MV-4-11 (cell line): ENCODE measurements at regions not wholly inside any gene's neighbourhood (a gene's known extent, or its start where the extent isn't known, plus 50 kb on each side); places are given as distances from the start of the nearest gene placed in this dataset.
"Not testable (repeated sequence)": the region's sequence is repeated elsewhere in the genome, so short reads cannot be mapped to it uniquely, and the experiment has no call there.

Source experiments
- DNase-seq: peaks from one replicate; lab custom pipeline; 2025; lab: John Stamatoyannopoulos, UW

- no peak for DNase-seq
Measured at GRCh38 chrX:39222346-39223113, 421.3 kb downstream of the MID1IP1 start.

DNA sequence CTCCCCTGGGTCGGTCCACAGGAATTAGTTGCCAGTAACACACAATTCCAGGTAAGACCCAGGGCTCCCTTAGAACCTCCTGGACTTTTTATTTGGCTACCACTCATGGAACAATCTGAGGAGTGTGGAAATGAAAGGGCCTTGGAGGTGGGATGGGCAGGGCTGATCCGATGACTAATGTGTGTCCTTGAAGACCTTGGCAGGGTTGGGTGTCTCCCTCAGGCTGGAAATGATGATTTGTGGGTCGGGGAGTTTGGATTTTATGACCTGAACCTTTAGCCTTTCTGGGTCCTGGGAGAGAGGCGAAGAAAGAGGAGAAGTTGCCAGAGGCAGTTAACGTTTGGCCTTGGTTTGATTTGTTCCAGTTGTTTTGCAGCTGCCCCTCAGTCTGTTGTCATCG lies 425.0 kb downstream of the MID1IP1 start:
- DNase-seq, result no peak

GRCh38 chrX:39227371-39227770 lies 426.1 kb downstream of the MID1IP1 start:
- DNase-seq, result no peak

DNA sequence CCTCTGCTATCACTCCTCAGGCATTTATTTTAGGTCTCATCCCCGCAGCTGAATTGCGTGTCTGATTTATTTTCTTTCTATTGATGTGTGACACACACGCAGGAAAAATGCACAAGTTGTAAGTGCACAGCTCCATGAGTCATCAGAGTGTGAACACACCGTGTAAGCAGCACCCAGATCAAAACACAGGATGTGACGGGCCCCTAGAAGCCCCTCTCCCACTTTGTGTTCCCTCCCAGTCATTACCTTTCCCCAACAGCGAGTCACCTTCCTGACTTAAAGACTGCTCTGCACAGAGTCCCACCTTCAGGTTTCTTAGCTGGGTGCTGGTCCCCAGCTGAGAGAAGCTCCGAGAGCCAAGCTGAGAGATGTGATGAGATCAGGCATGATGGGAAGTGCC lies 436.7 kb downstream of the MID1IP1 start:
- DNase-seq, result no peak

DNA sequence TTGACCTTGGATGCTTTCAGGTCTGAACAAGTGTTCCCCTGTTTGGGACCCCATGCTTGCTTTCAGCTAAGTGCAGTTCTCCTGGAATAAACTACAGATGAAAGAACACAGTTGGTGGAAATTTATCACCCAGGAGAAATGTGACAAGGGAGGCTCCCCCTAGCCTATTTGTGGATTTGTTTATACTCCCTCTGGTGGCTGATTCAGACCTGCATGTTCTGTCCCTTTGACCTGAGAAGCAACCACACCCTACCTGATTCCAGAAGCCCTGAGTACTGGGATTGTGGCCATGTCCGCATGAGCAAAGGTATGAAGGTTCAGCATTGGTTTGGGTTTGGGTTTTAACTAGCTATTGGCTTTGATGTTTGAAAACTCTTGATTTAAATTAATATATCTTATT lies 440.9 kb downstream of the MID1IP1 start:
- DNase-seq, result peak; percentile 4

- DNase-seq, result no peak
Measured at GRCh38 chrX:39244147-39244546, 442.9 kb downstream of the MID1IP1 start.

DNA sequence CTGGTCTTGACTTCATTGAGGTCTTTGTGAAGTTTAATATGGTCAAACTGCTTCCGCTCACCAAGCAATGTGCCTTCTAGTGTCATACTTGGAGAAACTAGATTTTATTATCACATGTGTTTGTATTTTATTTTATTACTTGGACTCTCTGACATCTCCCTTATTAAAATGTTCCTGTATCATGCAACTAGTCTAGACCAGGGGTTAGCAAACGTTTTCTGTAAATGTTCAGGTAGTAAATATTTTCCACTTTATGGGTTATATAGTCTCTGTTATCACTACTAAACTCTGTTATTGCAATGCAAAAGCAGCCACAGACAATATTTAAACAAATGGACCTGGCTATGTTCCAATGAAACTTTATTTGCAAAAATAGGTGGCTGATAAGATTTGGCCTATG lies 443.8 kb downstream of the MID1IP1 start:
- no peak for DNase-seq

- DNase-seq, result no peak
Measured at GRCh38 chrX:39247536-39247935, 446.3 kb downstream of the MID1IP1 start.

- no peak for DNase-seq
Measured at GRCh38 chrX:39248330-39248729, 447.1 kb downstream of the MID1IP1 start.

GRCh38 chrX:39249999-39250398 lies 448.7 kb downstream of the MID1IP1 start:
- no peak for DNase-seq

- no peak for DNase-seq
Measured at GRCh38 chrX:39251995-39252394, 450.7 kb downstream of the MID1IP1 start.

DNA sequence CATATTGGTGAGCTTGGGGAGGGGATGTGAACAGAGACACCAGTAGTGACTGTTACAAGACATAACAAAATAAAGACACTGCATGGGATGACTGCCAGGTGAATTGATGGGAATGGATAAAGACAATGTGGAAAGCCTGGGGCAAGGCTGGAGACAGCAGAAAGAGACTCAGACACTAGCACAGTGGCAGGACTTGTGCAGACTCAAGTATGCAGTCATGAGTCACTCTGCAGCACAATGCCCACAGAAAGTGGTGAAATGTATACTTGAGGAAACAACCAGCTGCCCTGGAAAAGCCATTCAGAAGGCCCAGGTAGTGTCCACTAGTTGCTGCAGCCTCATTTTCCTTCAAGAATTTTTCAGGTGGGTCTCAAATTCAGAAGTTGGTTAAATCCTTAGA lies 452.3 kb downstream of the MID1IP1 start:
- no peak for DNase-seq

DNA sequence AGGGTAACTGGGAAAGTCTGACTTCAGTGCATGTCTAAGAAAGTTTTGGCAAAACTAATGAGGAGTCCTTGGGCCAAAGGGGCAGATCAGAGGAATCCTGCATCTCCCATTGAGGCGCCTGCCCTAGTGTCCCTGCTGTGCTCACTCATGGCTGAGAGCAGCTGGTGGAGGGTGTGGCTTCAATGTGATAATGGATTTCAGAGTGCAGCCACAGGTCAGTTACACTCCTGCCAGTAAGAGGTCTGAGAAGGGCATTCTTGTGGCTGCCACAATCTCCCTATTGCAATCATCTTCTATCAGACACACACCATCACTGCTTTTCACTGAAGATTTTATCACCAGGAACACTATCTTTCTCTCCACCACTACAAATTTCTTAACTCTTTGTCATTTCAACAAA lies 457.1 kb downstream of the MID1IP1 start:
- DNase-seq, result no peak

GRCh38 chrX:39260965-39261364 lies 459.7 kb downstream of the MID1IP1 start:
- no peak for DNase-seq

DNA sequence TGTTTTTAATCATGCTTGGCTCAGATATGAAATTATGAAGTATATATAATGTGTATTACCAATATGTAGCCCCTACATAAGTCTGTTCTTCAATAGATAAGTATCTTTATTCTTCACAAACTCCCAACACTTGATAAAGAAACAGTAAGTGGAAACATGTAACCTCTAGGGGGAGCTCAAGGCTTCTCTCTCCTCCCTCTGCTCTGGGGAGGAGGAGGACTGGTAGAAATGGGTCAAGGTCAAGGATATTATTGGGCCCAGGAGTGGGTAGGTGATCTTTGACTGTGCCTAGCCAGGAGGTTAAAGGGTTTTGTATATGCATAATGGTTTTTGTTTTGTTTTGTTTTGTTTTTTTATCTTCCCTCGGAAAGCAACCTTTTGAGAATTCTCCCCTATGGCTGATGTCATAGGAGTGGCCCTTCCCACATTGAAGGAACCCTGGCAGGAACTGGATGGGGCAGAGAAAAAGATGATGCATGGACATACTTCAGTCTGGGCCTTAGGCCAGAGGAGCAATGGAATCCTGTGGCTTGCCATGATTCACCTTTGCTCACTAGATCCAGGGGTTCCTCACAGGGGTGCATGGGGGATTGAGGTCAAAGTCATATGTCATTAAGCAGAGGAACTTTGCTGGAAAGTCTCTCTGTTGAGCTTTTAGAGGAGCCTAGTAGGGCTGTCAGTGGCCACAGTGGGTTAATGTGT lies 460.3 kb downstream of the MID1IP1 start:
- DNase-seq, result peak; percentile 46

DNA sequence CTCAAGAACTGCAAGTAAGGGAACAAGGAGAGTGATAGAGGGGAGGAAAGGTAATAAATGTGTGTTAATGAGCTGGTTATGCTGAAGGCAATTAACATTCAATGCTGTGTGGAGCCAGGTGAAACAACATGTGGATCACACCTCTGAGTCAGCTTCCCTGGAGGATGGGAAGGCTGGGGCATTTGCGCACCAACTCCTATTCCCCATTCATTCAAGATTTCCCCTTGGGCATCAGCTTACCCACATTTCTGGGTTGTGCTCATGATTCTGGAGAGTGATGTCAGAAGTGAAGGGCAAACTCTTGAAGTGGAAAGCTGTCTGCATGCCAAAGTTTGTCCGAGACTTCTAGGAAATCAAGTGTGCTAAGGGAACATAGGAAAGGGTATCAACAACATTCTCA lies 461.4 kb downstream of the MID1IP1 start:
- DNase-seq, result no peak

- DNase-seq, result no peak
Measured at GRCh38 chrX:39264023-39264422, 462.8 kb downstream of the MID1IP1 start.

DNA sequence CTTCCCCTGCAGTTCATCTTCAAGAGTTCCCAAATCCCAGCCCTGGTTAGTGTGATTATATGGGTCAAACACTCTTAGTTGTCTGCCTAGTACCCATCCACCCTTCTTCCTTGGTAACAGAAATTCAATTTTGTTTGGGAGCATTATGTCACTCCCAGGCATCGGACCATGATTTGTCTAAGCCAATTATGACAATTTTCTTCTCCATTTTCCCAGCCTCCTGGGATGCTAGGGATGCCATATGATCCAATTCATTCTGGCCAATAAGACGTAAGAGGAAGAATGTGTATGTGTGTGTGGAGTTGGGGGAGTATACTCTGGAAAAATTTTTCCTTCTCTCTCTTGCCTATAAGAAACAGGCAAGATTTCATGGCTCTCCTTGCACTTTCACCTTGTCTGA lies 465.9 kb downstream of the MID1IP1 start:
- no peak for DNase-seq

GRCh38 chrX:39268207-39268606 lies 466.9 kb downstream of the MID1IP1 start:
- no peak for DNase-seq

- no peak for DNase-seq
Measured at GRCh38 chrX:39275500-39276068, 474.3 kb downstream of the MID1IP1 start.

GRCh38 chrX:39277685-39278390 lies 476.6 kb downstream of the MID1IP1 start:
- not testable (repeated sequence) for DNase-seq

- DNase-seq, result no peak
Measured at GRCh38 chrX:39283239-39283638, 482.0 kb downstream of the MID1IP1 start.

DNA sequence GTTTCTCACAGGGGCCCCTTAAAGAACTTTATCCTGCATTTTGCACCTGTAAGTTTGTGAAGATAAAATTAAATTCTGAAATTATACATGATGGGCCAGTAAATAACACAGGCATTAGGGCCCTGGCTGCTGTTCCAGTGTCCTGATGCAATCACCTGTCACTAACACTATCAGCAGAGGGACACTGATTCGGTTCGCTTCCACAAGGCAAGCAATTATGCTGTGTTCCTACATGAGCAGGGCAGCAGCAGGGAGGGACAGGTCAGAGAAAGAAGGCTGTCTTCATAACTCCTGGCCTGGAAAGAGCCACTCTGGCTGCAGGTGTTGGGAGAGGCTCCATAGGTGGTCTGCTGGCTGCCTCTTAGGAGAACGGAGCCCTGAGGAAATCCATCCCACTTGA lies 487.3 kb downstream of the MID1IP1 start:
- DNase-seq, result no peak
